Stimulated activated CD4-positive, alpha-beta T cell treated with anti-CD3 and anti-CD28 coated beads, Interleukin-2, amount 100 ng/mL, for 24 hours (primary cell): ENCODE measurements at regions not wholly inside any gene's neighbourhood (a gene's known extent, or its start where the extent isn't known, plus 50 kb on each side); places are given as distances from the start of the nearest gene placed in this dataset.
"Not testable (repeated sequence)": the region's sequence is repeated elsewhere in the genome, so short reads cannot be mapped to it uniquely, and the experiment has no call there.

Experiments used
- DNase-seq, 2 donors: peaks; one replicate each; pipeline ENCODE4 v3.0.0-alpha.2; 2020

GRCh38 chr5:57774439-57774838 lies 291.8 kb upstream of the ACTBL2 start:
- no peak for DNase-seq

DNA sequence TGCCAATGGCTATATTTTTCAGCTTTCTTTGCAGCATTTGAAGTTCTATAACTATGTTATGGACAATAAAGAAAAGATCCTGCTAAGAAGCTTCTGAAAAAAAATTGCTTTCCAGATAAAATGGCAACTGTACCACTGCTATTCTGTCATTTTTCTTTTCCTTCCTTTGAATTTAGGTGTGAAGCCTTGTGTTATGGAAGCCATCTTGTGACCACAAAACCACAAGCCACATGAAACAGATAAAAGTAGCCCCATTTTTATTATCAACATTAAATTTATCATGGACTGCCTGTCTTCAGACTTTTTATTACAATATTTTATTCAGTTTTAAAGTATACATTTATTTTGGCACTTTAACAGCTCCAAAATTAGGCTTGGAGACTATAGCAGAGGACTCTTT lies 289.9 kb upstream of the ACTBL2 start:
- DNase-seq: no peak

DNA sequence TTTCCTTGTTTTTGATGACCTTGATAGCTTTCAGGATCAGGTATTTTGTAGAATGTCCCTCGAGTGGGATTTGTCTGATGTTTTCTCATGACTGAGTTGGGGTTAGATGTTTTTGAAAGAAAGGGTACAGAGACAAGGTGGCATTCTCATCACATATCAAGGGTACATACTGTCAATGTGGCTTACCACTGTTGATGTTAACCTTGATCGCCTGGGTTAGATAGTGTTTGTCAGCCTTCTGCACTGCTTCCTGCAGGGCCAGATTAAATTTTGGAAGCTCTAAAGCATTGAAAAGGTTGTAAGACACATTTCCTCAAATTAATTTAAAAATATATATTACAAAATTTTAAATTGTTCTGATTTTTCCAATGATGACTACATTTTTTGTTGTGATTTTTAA lies 287.4 kb upstream of the ACTBL2 start:
- DNase-seq: no peak

GRCh38 chr5:57768745-57769144 lies 286.1 kb upstream of the ACTBL2 start:
- DNase-seq: no peak

GRCh38 chr5:57764479-57765089 lies 282.0 kb upstream of the ACTBL2 start:
- DNase-seq: no peak

DNA sequence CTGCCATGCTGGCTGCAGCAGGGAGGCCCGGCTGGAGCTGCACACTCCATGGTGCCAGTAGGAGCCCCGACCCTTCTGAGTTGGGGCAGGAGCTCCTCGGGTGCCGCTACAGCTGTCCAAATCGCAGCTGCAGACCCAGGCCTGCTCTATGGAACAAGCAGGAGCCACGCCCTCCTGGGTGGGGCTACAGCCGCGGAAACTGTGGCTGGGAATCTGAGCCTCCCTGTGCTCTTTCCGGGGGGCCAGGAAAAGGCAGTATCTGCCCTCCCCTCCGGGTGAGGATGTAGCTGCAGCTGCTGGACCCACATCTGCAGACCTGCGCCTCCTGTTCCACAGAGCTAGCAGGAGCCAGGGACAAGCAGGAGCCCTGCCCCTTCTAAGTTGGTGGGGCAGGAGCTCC lies 278.9 kb upstream of the ACTBL2 start:
- no peak for DNase-seq

DNA sequence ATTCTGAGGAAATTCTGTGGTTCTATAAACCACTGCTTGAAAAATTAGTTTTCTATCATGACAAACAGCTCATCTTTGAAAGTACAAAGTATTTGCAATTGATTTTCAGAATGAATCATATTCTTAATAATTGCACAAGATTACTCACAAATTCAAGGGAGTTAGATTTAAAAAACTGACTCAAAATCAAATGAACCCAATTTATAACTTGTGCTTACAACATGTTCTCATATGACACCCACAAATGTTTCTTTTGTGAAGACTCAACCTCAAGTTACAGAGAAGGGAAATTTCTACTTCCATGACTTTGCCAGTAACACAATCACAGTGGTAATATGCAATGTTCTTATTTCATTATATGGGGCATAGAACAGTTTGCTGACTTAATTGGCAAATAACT lies 272.0 kb upstream of the ACTBL2 start:
- no peak for DNase-seq

DNA sequence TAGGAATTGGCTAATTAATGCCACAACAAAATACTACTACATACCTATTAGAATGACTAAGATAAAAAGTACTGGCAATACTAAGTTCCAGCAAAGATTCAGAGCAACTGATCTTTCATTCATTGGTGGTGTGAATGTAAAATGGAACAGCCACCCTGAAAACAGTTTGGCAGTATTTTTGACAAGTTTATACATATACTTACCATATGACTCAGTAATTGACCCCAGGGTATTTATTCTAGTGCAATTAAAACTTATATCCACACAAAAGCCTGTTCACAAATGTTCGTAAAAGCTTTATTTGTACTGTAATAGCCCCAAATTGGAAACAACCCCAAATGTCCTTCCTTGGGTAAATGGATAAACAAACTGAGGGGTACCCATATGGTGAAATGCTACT lies 270.8 kb upstream of the ACTBL2 start:
- no peak for DNase-seq

DNA sequence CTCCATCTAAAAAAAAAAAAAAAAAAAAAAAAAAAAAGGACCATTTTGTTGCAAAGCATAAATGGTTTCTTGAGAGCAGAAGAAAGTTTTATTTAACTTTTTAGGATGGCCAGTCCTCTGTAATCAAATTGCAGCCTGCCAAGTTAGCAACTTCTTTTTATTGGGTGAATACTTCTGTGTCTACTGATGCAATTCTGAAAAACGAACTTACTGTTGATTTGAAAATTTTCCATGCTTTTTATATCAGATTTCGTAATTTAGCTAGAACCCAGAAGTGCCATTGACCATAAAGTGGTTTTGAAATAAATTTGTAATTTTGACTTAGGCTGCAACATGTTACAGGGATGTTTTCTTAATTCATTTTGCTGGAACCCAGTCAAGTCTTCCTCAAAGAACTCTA lies 269.1 kb upstream of the ACTBL2 start:
- DNase-seq: no peak

DNA sequence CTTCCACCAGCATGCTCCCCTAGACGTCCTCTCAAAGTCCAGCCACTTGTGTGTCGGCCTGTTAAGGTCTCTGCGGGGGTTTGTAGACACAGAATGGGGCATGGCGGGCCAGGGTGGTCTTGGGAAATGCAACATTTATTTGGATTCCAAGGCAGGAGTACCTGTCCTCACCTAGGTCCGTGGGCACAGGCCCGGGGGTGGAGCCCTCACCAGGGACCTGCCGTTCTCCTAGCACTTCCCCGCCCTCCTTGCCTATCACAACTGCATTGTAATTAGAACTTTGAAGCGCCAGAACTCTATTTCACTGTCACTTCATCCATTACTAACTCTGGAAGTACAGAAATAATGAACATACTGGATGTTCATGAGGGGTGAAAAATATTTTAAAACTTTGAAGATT lies 268.3 kb upstream of the ACTBL2 start:
- no peak for DNase-seq

GRCh38 chr5:57750282-57750681 lies 267.7 kb upstream of the ACTBL2 start:
- DNase-seq: no peak

DNA sequence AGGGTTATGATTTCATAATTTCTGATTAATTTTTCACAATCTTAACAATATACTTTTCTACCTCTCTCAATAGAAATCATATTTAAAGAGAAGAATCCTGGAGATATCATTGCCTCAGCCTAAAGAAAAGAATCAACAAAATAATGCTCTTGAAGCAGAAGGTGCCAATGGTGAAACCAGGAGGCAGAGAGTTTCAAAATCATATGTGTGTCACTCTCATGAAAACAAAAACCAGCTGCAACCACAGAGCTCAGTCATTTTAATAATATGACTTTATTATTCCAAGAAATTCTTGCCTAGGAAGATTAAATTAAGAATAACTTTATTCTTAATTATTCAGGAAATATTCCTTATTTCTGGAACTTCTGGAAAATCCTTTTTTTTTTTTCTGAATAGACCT lies 266.8 kb upstream of the ACTBL2 start:
- DNase-seq: no peak

GRCh38 chr5:57745700-57746651 lies 263.4 kb upstream of the ACTBL2 start:
- DNase-seq: no peak

GRCh38 chr5:57745029-57745428 lies 262.4 kb upstream of the ACTBL2 start:
- no peak for DNase-seq

GRCh38 chr5:57741336-57741735 lies 258.7 kb upstream of the ACTBL2 start:
- DNase-seq: no peak

GRCh38 chr5:57738787-57739186 lies 256.2 kb upstream of the ACTBL2 start:
- no peak for DNase-seq

DNA sequence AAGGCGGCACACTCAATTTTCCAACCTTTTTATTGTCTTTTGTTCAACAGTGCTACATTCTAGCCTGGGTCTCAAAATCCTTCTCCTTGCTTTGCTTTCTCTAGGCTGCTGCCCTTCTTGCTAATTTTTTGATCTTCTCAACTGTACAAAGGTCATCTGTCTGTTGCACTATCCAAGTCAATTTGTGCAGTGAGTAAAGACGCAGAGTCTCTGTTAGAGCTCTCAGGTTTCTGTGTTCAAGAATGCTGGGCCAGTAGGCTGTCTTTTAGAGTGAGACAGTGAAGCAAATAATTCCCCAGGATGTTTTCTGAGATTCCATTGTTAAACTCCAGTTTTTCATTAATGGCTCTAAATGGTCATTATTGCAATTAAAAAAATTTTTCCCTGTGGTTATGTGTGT lies 255.7 kb upstream of the ACTBL2 start:
- DNase-seq: no peak

DNA sequence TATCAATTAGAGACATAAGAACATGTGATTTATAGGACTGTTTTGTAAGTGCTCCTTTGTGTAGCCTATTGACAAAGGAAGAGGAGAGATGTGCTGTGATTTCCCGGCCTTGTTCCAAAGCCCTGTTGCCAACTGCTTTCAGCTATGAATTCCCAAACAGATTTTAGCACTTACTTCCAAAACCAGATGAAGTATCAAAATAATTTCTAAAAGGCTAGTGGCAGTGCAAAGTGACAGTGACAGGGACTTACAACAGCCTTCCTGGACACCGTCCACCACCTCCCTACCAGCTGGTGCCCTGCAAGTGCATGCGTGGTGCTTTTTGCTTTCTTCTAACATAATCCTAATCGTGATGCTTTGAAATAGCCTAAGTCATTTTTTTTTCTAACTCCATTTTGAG lies 254.1 kb upstream of the ACTBL2 start:
- DNase-seq: no peak

DNA sequence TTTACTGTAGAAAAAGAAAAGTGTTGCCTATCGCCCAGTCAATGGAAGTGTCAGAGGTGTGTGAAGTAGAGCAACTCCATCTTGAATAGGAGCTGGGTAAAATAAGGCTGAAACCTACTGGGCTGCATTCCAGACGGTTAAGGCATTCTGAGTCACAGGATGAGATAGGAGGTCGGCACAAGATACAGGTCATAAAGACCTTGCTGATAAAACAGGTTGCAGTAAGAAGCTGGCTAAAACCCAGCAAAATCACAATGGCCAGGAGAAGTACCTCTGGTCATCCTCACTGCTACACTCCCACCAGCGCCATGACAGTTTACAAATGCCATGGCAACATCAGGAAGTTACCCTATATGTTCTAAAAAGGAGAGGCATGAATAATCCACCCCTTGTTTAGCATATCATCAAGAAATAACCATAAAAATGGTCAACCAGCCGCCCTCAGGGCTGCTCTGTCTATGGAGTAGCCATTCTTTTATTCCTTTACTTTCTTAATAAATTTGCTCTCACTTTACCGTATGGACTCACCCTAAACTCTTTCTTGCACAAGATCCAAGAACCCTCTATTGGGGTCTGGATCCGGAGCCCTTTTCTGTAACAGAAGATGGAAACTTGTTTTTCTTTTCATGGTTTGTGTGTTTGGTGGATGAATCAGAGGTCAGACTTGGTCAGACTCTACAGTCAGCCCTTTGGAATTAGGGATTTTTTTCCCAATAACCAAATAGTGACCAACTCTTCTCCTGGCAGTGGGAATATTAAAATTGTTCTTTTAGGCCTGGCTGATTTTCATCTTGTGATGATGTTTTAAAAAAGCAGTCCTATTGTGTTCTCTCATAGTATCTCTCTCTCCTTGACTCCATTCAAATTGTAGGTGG lies 252.9 kb upstream of the ACTBL2 start:
- DNase-seq: not testable (repeated sequence)

- no peak for DNase-seq
Observed at GRCh38 chr5:57734296-57734695, 251.7 kb upstream of the ACTBL2 start.

GRCh38 chr5:57727591-57727990 lies 245.0 kb upstream of the ACTBL2 start:
- no peak for DNase-seq

DNA sequence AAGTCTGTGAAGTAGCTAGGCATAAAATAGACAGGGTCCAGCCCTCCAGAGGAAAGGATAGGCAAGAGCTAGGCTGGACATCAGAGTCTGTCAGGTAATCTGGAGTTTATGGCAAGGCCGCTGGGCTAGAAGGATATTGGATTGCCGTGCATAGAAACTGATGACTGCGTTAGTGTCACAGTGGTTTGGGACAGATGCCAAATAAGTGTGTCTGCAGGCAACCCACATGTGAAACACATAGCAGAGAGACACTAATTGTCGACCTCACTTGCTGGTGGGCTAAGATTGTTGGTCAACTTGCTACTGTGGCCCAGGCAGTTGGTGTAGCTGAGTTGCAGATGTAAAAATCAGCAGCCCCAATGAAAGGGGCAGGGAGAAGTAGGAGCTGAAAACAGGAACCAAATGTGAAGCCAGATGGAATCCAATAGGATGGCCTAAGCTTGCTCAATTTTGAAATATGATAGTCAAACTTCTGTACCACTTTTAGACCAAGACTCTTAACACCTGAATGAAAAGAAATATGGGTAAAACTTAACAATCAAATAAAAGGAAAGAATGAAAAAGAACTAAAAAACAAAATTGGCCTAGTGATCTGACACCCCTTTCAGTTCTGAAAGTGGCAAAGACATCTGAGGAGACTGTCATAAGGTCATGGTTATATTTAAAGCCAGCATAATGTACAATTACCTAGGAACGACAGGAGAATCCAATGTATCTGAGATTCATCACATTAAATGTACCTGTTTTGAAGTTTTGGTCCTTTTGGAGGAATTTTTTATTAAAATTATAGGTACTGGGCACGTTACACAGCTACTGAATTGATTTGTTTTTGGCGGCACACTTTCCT lies 243.3 kb upstream of the ACTBL2 start:
- no peak for DNase-seq

DNA sequence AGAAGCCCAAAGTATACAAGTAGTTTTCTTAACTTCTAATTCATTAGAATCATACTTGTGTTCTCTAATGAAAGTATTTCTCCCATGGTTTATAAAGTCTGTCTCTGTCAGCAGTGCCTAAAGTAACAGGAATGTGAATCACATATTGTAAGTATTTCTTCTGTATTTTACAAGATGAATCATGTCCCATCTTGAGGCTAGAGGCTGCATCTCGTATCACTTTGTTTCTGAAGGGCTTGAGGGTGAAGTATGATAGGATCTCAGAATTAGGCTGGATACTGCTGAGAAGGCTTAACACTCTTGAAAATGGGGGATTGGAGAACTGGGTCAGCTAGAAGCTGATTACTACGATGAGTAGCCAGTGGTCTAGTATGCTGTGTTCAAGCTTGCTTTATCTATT lies 242.2 kb upstream of the ACTBL2 start:
- DNase-seq: no peak
